ENCODE measurements at regions not wholly inside any gene's neighbourhood (a gene's known extent, or its start where the extent isn't known, plus 50 kb on each side); places are given as distances from the start of the nearest gene placed in this dataset.
"Not testable (repeated sequence)": the region's sequence is repeated elsewhere in the genome, so short reads cannot be mapped to it uniquely, and the experiment has no call there.

GRCh38 chr21:22795644-22796043, 1797.4 kb downstream of the NCAM2 start:
- Histone ChIP-seq H3K4me3 (no peak overlapping the region), H3K27ac (no peak overlapping the region)
- DNase-seq (ENCODE audit: low spot score) = no peak
- no peak for TF ChIP-seq CTCF (IDR thresholded peaks at IDR 0.05)

- TF ChIP-seq CTCF (IDR thresholded peaks at IDR 0.05) = no peak
- H3K4me3 ChIP-seq = no peak overlapping the region
- no peak overlapping the region for H3K27ac ChIP-seq
- DNase-seq (ENCODE audit: low spot score) = no peak
Measured at GRCh38 chr21:22796147-22796546, 1797.9 kb downstream of the NCAM2 start.

DNA sequence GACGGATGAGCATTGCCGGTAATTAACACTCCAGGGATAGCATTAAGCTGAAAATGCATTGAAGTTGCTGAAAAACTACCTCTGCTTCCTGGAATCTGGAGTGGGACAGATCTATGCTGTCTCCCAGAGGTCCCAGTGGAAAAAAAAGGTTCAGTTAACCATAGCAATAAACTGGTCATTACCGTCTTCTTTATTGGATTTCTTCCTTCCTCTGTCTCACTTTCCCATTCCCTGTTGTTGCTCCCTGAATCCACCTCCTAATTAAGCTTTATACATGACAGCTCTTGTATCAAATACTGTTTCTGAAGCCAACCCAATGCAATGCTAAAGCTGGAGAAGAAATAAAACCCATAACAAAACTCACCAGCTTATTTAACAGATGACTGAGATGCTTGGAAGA, 1805.9 kb downstream of the NCAM2 start:
- DNase-seq (ENCODE audit: low spot score) = no peak
- H3K4me3 ChIP-seq = no peak overlapping the region
- H3K27ac ChIP-seq = no peak overlapping the region
- no peak for TF ChIP-seq CTCF (IDR thresholded peaks at IDR 0.05)

DNA sequence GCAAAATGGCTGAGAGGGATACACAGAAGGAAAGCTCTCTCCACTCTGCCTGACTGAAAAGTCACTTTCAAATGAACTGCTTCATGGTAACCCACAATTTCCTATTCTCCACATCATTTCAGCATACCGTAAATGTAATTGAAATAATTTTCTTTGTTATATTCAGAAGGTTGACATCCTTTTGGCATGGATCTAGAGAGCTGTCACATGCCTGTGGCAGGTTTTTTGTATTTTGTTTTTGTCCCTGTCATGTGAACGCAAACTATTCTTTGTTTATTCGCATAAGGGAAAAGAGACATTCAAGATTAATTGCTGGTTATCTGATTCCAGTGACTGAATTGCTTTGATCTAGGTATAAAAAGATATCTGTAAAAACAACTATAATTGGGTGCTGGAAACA, 1808.1 kb downstream of the NCAM2 start:
- no peak overlapping the region for H3K27ac ChIP-seq
- no peak for DNase-seq (ENCODE audit: low spot score)
- no peak overlapping the region for H3K4me3 ChIP-seq
- no peak for TF ChIP-seq CTCF (IDR thresholded peaks at IDR 0.05)

DNA sequence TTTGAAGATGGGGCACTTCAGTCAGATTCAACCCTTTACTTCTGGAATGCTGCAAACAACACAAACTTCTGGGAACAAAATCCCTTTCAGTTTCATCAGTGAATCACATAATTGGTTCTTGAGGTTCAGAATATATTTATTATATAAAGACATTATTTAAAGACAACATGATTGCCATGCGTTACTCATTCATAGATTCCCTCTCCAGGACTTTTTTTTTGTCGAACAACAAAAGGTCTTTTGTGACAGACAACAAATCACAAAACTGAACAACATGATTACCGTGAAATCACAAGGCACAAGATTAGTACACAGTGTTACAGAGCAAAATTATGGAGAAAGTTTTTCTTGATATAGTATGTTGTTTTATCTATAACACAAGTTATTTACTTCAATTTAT, 1815.0 kb downstream of the NCAM2 start:
- TF ChIP-seq CTCF (IDR thresholded peaks at IDR 0.05) = no peak
- DNase-seq (ENCODE audit: low spot score) = no peak
- no peak overlapping the region for H3K27ac ChIP-seq
- no peak overlapping the region for H3K4me3 ChIP-seq

- DNase-seq (ENCODE audit: low spot score); H3K27ac ChIP-seq; H3K4me3 ChIP-seq: not testable (repeated sequence)
Measured at GRCh38 chr21:22818681-22819485, 1820.7 kb downstream of the NCAM2 start.

- Histone ChIP-seq H3K27ac (no peak overlapping the region), H3K4me3 (no peak overlapping the region)
- no peak for DNase-seq (ENCODE audit: low spot score)
- no peak for TF ChIP-seq CTCF (IDR thresholded peaks at IDR 0.05)
Measured at GRCh38 chr21:22827422-22827821, 1829.2 kb downstream of the NCAM2 start.

All from coronary artery (tissue), 2 donors.